Astrocyte (in vitro differentiated cells and primary cell): ENCODE measurements at regions not wholly inside any gene's neighbourhood (a gene's known extent, or its start where the extent isn't known, plus 50 kb on each side); places are given as distances from the start of the nearest gene placed in this dataset.

ENCODE experiments used
- EZH2 ChIP-seq: IDR thresholded peaks from 2 replicates; pipeline ENCODE4 v1.6.1; 2012; ENCODE audit warnings: mild to moderate bottlenecking, low read length, inconsistent platforms; ENCODE audit not compliant: insufficient read depth
- TF ChIP-seq, protein P1 (sequence below): IDR thresholded peaks from 2 replicates; pipeline ENCODE4 v1.5.1; 2011; ENCODE audit warnings: low read depth, mild to moderate bottlenecking, inconsistent platforms, low read length, moderate library complexity; ENCODE audit not compliant: insufficient read depth

DNA sequence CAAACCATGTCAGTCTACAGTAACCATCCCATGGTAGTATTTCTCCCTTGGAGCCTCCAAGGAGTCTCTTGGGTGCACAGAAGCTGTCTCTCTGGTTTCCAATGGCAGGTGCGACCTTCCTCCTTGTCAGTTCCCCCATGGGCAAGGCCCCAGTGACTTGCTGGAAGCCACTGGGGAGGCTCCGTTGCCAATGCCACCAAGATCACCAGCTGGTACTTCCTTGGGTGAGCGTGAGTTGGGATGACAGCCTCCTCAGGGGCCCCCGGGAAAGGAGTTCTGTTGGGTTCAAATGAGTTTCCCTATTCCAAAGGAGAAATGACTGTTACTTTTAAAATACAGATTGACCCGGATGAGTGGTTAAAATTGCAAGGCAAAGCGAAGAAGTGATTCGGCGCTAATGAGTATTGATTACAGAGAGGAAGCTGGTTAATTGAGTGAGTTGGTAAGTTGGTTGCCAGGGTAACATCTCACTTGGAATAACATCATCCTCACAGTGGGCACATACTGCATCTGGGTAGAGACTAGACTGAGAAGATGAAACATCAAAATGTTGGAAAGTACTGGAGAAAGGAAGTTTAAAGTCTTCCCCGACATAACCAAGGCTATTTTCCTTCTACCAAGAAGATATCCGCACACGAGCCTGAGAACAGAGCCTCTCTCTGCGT lies 53.0 kb upstream of the LAPTM5 start:
- TF ChIP-seq, protein P1, sequence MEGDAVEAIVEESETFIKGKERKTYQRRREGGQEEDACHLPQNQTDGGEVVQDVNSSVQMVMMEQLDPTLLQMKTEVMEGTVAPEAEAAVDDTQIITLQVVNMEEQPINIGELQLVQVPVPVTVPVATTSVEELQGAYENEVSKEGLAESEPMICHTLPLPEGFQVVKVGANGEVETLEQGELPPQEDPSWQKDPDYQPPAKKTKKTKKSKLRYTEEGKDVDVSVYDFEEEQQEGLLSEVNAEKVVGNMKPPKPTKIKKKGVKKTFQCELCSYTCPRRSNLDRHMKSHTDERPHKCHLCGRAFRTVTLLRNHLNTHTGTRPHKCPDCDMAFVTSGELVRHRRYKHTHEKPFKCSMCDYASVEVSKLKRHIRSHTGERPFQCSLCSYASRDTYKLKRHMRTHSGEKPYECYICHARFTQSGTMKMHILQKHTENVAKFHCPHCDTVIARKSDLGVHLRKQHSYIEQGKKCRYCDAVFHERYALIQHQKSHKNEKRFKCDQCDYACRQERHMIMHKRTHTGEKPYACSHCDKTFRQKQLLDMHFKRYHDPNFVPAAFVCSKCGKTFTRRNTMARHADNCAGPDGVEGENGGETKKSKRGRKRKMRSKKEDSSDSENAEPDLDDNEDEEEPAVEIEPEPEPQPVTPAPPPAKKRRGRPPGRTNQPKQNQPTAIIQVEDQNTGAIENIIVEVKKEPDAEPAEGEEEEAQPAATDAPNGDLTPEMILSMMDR = no peak
- no peak for TF ChIP-seq EZH2
